ENCODE measurements at regions not wholly inside any gene's neighbourhood (a gene's known extent, or its start where the extent isn't known, plus 50 kb on each side); places are given as distances from the start of the nearest gene placed in this dataset.

GRCh38 chr5:61894046-61894445 lies 412.0 kb upstream of the KIF2A start:
- Histone ChIP-seq H3F3A (ENCODE audit: insufficient read depth, low read length) (no peaks in the 10 kb centered on the region), H3K9me2 (replicated peaks; ENCODE audit: insufficient read depth, low read length) (no peaks in the 10 kb centered on the region), H3K36me3 (replicated peaks; ENCODE audit: insufficient read depth, low read length) (no peaks in the 10 kb centered on the region), H3K4me1 (ENCODE audit: low read length) (no peaks in the 10 kb centered on the region), H3K4me2 (ENCODE audit: low read depth, low read length) (no peak overlapping the region), H4K20me1 (ENCODE audit: insufficient read depth, low read length) (no peaks in the 10 kb centered on the region), H3K4me3 (ENCODE audit: low read length) (no peak overlapping the region), H3K9me3 (replicated peaks; ENCODE audit: insufficient read depth, low read length) (no peaks in the 10 kb centered on the region), H2AFZ (ENCODE audit: low read length) (no peak overlapping the region), H3K79me2 (ENCODE audit: low read length) (no peaks in the 10 kb centered on the region), H3K27me3 (replicated peaks; ENCODE audit: insufficient read depth, low read length) (no peaks in the 10 kb centered on the region), H3K9ac (ENCODE audit: low read length) (no peak overlapping the region), H3K27ac (ENCODE audit: low read length) (no peak overlapping the region)
- TF ChIP-seq, protein P1, sequence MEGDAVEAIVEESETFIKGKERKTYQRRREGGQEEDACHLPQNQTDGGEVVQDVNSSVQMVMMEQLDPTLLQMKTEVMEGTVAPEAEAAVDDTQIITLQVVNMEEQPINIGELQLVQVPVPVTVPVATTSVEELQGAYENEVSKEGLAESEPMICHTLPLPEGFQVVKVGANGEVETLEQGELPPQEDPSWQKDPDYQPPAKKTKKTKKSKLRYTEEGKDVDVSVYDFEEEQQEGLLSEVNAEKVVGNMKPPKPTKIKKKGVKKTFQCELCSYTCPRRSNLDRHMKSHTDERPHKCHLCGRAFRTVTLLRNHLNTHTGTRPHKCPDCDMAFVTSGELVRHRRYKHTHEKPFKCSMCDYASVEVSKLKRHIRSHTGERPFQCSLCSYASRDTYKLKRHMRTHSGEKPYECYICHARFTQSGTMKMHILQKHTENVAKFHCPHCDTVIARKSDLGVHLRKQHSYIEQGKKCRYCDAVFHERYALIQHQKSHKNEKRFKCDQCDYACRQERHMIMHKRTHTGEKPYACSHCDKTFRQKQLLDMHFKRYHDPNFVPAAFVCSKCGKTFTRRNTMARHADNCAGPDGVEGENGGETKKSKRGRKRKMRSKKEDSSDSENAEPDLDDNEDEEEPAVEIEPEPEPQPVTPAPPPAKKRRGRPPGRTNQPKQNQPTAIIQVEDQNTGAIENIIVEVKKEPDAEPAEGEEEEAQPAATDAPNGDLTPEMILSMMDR (IDR thresholded peaks at IDR 0.05; ENCODE audit: low read length) = no peak
- DNase-seq = no peak

DNA sequence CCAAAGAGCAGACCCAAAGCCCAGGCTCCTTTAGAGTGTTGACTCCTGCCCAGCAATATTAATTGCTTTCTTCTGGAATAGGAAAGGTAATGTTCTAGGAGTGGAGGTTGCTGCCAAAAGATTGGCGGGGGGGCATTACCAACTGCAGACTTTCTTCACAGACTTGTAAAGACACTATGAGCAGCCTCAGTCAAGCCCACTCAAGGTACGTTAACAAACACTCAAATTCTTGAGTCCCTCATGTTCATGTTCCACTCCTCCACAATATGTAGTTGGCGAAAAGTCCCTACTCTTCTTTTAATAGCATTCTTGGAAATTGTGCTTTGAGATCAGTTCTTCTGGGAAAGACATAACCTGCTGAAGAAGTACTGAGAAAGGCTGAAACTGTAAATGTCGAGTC lies 409.2 kb upstream of the KIF2A start:
- no peaks in the 10 kb centered on the region for H3K9me2 ChIP-seq (replicated peaks; ENCODE audit: insufficient read depth, low read length)

DNA sequence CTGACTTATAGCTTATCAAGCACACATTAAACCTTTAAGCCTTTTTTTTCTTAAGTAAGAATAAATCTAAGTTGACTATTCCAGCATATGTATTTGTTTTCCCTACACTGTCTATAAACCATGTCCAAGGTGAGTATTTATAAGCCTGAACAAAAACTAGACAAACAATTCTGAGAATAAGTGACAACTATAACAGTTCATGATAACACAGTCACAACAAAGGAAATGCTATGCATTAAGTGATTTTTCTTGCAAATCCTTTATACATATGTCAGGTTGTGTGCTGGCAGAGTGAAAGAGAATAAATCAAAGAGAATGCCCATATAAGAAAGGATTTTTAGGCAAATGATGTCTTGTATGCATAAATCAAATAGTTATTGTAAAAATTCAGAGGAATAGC lies 408.8 kb upstream of the KIF2A start:
- Histone ChIP-seq H2AFZ (ENCODE audit: low read length) (no peak overlapping the region), H3F3A (ENCODE audit: insufficient read depth, low read length) (no peaks in the 10 kb centered on the region), H3K4me3 (ENCODE audit: low read length) (no peak overlapping the region), H3K36me3 (replicated peaks; ENCODE audit: insufficient read depth, low read length) (no peaks in the 10 kb centered on the region), H3K79me2 (ENCODE audit: low read length) (no peaks in the 10 kb centered on the region), H3K27ac (ENCODE audit: low read length) (no peak overlapping the region), H3K9me2 (replicated peaks; ENCODE audit: insufficient read depth, low read length) (no peaks in the 10 kb centered on the region), H3K4me2 (ENCODE audit: low read depth, low read length) (no peak overlapping the region), H3K4me1 (ENCODE audit: low read length) (no peaks in the 10 kb centered on the region), H3K27me3 (replicated peaks; ENCODE audit: insufficient read depth, low read length) (no peaks in the 10 kb centered on the region), H3K9ac (ENCODE audit: low read length) (no peak overlapping the region), H4K20me1 (ENCODE audit: insufficient read depth, low read length) (no peaks in the 10 kb centered on the region), H3K9me3 (replicated peaks; ENCODE audit: insufficient read depth, low read length) (no peaks in the 10 kb centered on the region)
- no peak for TF ChIP-seq EZH2 (optimal IDR thresholded peaks at IDR 0.05; ENCODE audit: low read depth, low read length)
- no peak for TF ChIP-seq EZH2phosphoT487 (IDR thresholded peaks at IDR 0.05; ENCODE audit: low read length)
- TF ChIP-seq, protein P1 (IDR thresholded peaks at IDR 0.05; ENCODE audit: low read length) = no peak
- no peak for DNase-seq

More for the DNA sequence above, 409.2 kb upstream of the KIF2A start:
- no peaks in the 10 kb centered on the region for H3K36me3 ChIP-seq (replicated peaks; ENCODE audit: insufficient read depth, low read length)
- H3K27ac ChIP-seq (ENCODE audit: low read length) = no peak overlapping the region
- no peaks in the 10 kb centered on the region for H4K20me1 ChIP-seq (ENCODE audit: insufficient read depth, low read length)
- no peak overlapping the region for H2AFZ ChIP-seq (ENCODE audit: low read length)
- H3K27me3 ChIP-seq (replicated peaks; ENCODE audit: insufficient read depth, low read length) = no peaks in the 10 kb centered on the region
- no peak overlapping the region for H3K4me3 ChIP-seq (ENCODE audit: low read length)
- no peaks in the 10 kb centered on the region for H3K9me3 ChIP-seq (replicated peaks; ENCODE audit: insufficient read depth, low read length)
- no peaks in the 10 kb centered on the region for H3F3A ChIP-seq (ENCODE audit: insufficient read depth, low read length)
- TF ChIP-seq EZH2phosphoT487 (IDR thresholded peaks at IDR 0.05; ENCODE audit: low read length) = no peak
- TF ChIP-seq, protein P1 (IDR thresholded peaks at IDR 0.05; ENCODE audit: low read length) = no peak
- TF ChIP-seq EZH2 (optimal IDR thresholded peaks at IDR 0.05; ENCODE audit: low read depth, low read length) = no peak
- no peaks in the 10 kb centered on the region for H3K79me2 ChIP-seq (ENCODE audit: low read length)
- H3K9ac ChIP-seq (ENCODE audit: low read length) = no peak overlapping the region
- H3K4me2 ChIP-seq (ENCODE audit: low read depth, low read length) = no peak overlapping the region
- no peaks in the 10 kb centered on the region for H3K4me1 ChIP-seq (ENCODE audit: low read length)
- no peak for DNase-seq
